Panc1 (cell line): ENCODE measurements at regions not wholly inside any gene's neighbourhood (a gene's known extent, or its start where the extent isn't known, plus 50 kb on each side); places are given as distances from the start of the nearest gene placed in this dataset.
"Not testable (repeated sequence)": the region's sequence is repeated elsewhere in the genome, so short reads cannot be mapped to it uniquely, and the experiment has no call there.

Experiments
- ATAC-seq: fragments of 200-7000 bp; cut with Tn5 transposase; 2 replicates; pipeline ENCODE4 v1.9.1; 2020; ENCODE audit warnings: mild to moderate bottlenecking, moderate library complexity
- BruUV-seq: library from RNA; stranded (reverse); fragments of 400-500 nt; replicated peaks from 2 replicates; lab custom pipeline; 2021; lab: Mats Ljungman, UMichigan
- CTCF ChIA-PET: fragments of 300-600 bp; sonication (Branson Sonifier 250); formaldehyde crosslinking; loops from one replicate; lab custom pipeline; 2022; ENCODE audit warnings: antibody characterized with exemption; lab: Charles Lee
- POLR2A ChIA-PET: fragments of 300-600 bp; sonication (Branson Sonifier 250); formaldehyde crosslinking; loops from one replicate; lab custom pipeline; 2022; ENCODE audit warnings: antibody characterized with exemption; lab: Charles Lee
- DNase-seq: peaks from one replicate; pipeline ENCODE4 v3.0.0-alpha.2; 2010; ENCODE audit warnings: low read depth, low spot score
- H3K27ac ChIP-seq: 2 replicates; pipeline ENCODE4 v1.5.1; 2011; ENCODE audit warnings: mild to moderate bottlenecking, low read length, inconsistent platforms
- H3K27me3 ChIP-seq: fragments of 200-500 bp; sonication (Bioruptor generic); 2 replicates; pipeline ENCODE4 v1.6.0; 2014; ENCODE audit warnings: low read length, inconsistent platforms; ENCODE audit not compliant: control insufficient read depth, insufficient read depth
- H3K36me3 ChIP-seq: fragments of 200-500 bp; sonication (Bioruptor generic); 2 replicates; pipeline ENCODE4 v1.5.1; 2014; ENCODE audit warnings: inconsistent platforms, mild to moderate bottlenecking, low read length, moderate library complexity; ENCODE audit not compliant: control insufficient read depth, insufficient read depth
- H3K4me1 ChIP-seq: 2 replicates; pipeline ENCODE4 v1.5.1; 2011; ENCODE audit warnings: inconsistent platforms, mild to moderate bottlenecking, low read length, moderate library complexity; ENCODE audit not compliant: control insufficient read depth, insufficient read depth
- H3K4me3 ChIP-seq, 2 experiments: 2 replicates each; pipeline ENCODE4 v1.5.1; 2011 to 2012; ENCODE audit warnings: low read depth in 2 of 2, low read length in 2 of 2, mild to moderate bottlenecking in 2 of 2, inconsistent platforms in 1 of 2, moderate library complexity in 1 of 2
- H3K9me3 ChIP-seq: fragments of 200-500 bp; sonication (Bioruptor generic); 2 replicates; pipeline ENCODE4 v1.5.1; 2014; ENCODE audit warnings: low read depth, mild to moderate bottlenecking, inconsistent platforms, low read length, moderate library complexity; ENCODE audit not compliant: control insufficient read depth, insufficient read depth
- CTCF ChIP-seq: fragments of 450-650 bp; IDR thresholded peaks from 2 replicates; pipeline ENCODE4 v1.5.1; 2017; ENCODE audit warnings: mild to moderate bottlenecking
- POLR2AphosphoS5 ChIP-seq: IDR thresholded peaks from 2 replicates; pipeline ENCODE4 v1.6.1; 2012; ENCODE audit warnings: mild to moderate bottlenecking, low read depth, low read length, moderate library complexity
- SIN3A ChIP-seq: IDR thresholded peaks from 2 replicates; pipeline ENCODE4 v1.6.1; 2012; ENCODE audit warnings: low read depth, mild to moderate bottlenecking, low read length, moderate library complexity, borderline replicate concordance; ENCODE audit not compliant: insufficient read depth
- TCF7L2 ChIP-seq: IDR thresholded peaks from 2 replicates; pipeline ENCODE4 v1.6.1; 2011; ENCODE audit warnings: mild to moderate bottlenecking, low read depth, low read length, inconsistent platforms
- in situ Hi-C: cut with HindIII; loops from 2 replicates; pipeline ENCODE4 v1.10.0; 2016; ENCODE audit warnings: low sequenced_read_pairs, low pct_unique_long_range_greater_than_20kb
- intact Hi-C: fragments of 100-400 bp; cut with micrococcal nuclease; formaldehyde crosslinking; loops from one replicate; pipeline ENCODE4 v1.10.0; 2022; ENCODE audit not compliant: unreplicated experiment
- TF ChIP-seq, protein P1 (sequence below), 2 experiments: IDR thresholded peaks; 2 replicates each; pipeline ENCODE4 v1.6.1; 2011 to 2012; ENCODE audit warnings: low read depth in 2 of 2, control low read depth in 1 of 2, low read length in 1 of 2, mild to moderate bottlenecking in 1 of 2, moderate library complexity in 1 of 2; ENCODE audit not compliant: insufficient read depth in 1 of 2

- Histone ChIP-seq H3K9me3 (no peaks in the 10 kb centered on the region), H3K4me3 (no peak overlapping the region), H3K4me1 (no peaks in the 10 kb centered on the region), H3K36me3 (no peaks in the 10 kb centered on the region), H3K27ac (no peak overlapping the region), H3K27me3 (no peaks in the 10 kb centered on the region)
- intact Hi-C loops (no loop called here), in situ Hi-C loops (no loop called here)
- DNase-seq: no peak
- POLR2A ChIA-PET: no interaction called here
- TF ChIP-seq, protein P1, sequence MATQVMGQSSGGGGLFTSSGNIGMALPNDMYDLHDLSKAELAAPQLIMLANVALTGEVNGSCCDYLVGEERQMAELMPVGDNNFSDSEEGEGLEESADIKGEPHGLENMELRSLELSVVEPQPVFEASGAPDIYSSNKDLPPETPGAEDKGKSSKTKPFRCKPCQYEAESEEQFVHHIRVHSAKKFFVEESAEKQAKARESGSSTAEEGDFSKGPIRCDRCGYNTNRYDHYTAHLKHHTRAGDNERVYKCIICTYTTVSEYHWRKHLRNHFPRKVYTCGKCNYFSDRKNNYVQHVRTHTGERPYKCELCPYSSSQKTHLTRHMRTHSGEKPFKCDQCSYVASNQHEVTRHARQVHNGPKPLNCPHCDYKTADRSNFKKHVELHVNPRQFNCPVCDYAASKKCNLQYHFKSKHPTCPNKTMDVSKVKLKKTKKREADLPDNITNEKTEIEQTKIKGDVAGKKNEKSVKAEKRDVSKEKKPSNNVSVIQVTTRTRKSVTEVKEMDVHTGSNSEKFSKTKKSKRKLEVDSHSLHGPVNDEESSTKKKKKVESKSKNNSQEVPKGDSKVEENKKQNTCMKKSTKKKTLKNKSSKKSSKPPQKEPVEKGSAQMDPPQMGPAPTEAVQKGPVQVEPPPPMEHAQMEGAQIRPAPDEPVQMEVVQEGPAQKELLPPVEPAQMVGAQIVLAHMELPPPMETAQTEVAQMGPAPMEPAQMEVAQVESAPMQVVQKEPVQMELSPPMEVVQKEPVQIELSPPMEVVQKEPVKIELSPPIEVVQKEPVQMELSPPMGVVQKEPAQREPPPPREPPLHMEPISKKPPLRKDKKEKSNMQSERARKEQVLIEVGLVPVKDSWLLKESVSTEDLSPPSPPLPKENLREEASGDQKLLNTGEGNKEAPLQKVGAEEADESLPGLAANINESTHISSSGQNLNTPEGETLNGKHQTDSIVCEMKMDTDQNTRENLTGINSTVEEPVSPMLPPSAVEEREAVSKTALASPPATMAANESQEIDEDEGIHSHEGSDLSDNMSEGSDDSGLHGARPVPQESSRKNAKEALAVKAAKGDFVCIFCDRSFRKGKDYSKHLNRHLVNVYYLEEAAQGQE (IDR thresholded peaks at IDR 0.05; ENCODE audit: insufficient read depth in 1 of 2, low read depth in 2 of 2, low read length in 1 of 2): no peak
- no peak for TF ChIP-seq TCF7L2
- TF ChIP-seq SIN3A: no peak
- TF ChIP-seq POLR2AphosphoS5: no peak
- CTCF ChIA-PET: no interaction called here
- no peak for ATAC-seq
- no TSS peak for BruUV-seq
These were observed 219.7 kb upstream of the SETMAR start for GRCh38 chr3:4083225-4084015.

- no peak for ATAC-seq
- Histone ChIP-seq H3K27ac (no peak overlapping the region), H3K4me3 (no peak overlapping the region), H3K27me3 (no peaks in the 10 kb centered on the region), H3K36me3 (no peaks in the 10 kb centered on the region), H3K9me3 (no peaks in the 10 kb centered on the region), H3K4me1 (no peaks in the 10 kb centered on the region)
- in situ Hi-C loops (no loop called here), intact Hi-C loops (no loop called here)
- DNase-seq: no peak
- ChIA-PET POLR2A (no interaction called here), CTCF (no interaction called here)
- BruUV-seq: no TSS peak
- TF ChIP-seq CTCF: no peak
- TF ChIP-seq, protein P1 (IDR thresholded peaks at IDR 0.05; ENCODE audit: insufficient read depth in 1 of 2, low read depth in 2 of 2, low read length in 1 of 2): no peak
- no peak for TF ChIP-seq TCF7L2
- no peak for TF ChIP-seq SIN3A
- no peak for TF ChIP-seq POLR2AphosphoS5
These were observed 218.9 kb upstream of the SETMAR start for GRCh38 chr3:4084271-4084670.

GRCh38 chr3:4086662-4087061, 216.5 kb upstream of the SETMAR start:
- DNase-seq, H3K9me3 ChIP-seq, intact Hi-C loops, BruUV-seq, ATAC-seq, CTCF ChIA-PET, H3K27me3 ChIP-seq, H3K4me1 ChIP-seq, in situ Hi-C loops, H3K36me3 ChIP-seq, H3K27ac ChIP-seq, H3K4me3 ChIP-seq, POLR2A ChIA-PET: not testable (repeated sequence)
